Activated CD4-positive, alpha-beta T cell treated with anti-CD3 and anti-CD28 coated beads, Interleukin-2, Interleukin-6, amounts not matched to agents 100 ng/mL and 50 ng/mL, durations not matched to agents 16 hours and 8 hours (primary cell): ENCODE measurements at regions not wholly inside any gene's neighbourhood (a gene's known extent, or its start where the extent isn't known, plus 50 kb on each side); places are given as distances from the start of the nearest gene placed in this dataset.

Source experiments
- DNase-seq: peaks from one replicate; pipeline ENCODE4 v3.0.0-alpha.2; 2020

DNA sequence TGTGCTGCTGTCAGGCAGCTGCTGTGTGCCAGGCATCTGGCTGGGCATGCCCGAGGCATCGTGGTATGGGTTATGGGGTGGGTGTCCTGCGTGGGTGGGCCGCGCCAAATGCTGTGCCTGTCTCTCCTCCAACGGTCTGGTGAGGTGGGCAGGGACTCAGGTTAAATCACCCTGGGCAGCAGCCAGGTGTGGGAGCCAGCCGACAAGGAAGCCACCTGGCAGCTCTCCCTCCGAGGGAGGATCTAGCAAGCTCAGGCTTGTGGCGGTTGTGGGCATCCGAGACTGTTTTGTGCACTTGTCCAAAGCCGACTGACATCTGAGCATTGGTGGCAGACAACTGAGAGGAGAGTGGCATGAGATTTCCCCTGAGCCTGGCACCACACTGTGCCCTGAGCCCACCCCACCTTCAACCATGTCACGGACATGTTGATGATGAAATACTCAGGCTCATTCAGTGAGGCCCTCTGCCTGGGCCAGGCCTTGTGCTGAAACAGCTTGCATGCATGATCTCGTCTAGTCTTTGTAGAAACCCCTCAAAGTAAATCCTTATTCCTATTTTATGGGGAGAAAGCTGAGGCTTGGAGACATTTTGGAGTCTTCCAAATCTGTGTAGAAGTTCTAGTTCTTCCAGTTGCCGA lies 181.8 kb upstream of the MYL2 start:
- DNase-seq = no peak

DNA sequence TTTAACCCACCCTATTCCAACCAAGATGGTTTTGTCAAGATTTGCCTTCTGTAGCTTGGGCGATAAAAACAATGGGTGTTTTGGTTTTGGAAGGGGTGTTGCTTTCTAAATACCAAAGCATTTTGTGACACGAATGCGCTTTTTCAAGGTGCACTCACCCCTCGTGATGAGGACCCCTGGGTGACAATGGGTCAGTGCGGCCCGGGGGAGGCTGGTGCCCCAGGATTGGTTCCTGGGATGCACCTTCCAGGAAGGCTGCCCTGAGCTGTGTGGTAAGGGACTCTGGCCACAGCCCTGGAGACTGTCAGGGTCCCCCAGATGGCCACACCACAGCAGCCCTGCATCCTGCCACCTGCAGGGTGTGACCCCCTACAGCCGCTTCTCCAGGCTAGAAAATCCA lies 180.6 kb upstream of the MYL2 start:
- DNase-seq = no peak

DNA sequence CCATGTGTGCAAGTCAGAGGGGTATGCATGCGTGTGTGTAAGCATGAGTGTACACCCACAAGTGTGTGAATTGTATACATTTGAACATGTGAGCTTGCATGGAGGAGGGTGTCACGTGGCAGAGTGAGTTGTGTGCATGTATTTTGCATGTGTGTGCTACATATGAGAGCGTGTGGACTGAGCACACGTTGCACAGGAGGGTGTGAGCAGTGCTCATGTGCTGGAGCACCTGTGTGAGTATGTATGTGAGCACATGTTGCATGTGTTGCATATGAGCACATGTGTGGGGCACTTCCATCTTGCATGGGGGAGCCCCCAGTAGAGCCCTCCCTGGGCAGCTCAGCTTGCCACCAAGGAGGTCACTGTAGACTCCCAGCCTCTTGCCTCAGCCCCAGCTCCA lies 180.2 kb upstream of the MYL2 start:
- DNase-seq = no peak

DNA sequence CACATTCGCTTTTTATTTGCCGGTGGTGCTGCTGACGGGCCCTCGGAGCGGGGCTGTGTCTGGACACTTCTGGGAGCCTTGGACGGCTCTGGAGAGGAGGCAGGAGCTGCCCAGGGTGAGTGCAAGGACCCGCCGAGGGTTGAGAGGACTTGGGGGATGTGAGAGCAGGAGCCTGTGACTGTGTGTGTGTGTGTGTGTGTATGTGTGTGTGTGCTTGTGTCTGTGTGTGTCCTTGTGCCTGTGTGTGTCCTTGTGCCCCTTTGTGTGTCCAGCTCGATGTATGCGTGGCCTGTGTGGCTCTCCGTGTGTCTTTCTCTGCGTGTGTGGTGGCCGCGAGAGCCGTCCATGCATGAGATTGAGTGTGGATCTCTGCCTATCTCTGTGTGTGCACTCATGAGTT lies 179.6 kb upstream of the MYL2 start:
- DNase-seq = no peak

DNA sequence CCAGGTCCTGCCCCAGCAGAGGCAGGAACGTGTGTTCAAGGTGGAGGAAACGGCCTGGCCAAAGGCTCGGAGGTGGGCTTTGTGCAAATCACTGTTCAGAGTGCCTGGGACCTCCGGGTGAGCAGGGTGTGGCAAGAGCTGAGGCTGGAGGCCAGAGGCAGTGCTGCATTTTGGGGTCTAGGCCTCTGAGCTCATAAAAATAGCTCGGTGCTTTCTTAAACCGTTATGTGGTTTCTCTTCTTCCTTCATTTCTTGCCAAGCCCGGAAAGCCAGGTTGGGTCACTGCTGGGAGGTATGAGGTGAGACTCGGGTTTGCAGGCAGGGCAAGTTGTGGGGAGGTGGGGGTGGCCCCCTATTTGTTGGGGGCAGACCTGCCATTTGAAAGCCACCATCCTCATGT lies 178.8 kb upstream of the MYL2 start:
- no peak for DNase-seq

DNA sequence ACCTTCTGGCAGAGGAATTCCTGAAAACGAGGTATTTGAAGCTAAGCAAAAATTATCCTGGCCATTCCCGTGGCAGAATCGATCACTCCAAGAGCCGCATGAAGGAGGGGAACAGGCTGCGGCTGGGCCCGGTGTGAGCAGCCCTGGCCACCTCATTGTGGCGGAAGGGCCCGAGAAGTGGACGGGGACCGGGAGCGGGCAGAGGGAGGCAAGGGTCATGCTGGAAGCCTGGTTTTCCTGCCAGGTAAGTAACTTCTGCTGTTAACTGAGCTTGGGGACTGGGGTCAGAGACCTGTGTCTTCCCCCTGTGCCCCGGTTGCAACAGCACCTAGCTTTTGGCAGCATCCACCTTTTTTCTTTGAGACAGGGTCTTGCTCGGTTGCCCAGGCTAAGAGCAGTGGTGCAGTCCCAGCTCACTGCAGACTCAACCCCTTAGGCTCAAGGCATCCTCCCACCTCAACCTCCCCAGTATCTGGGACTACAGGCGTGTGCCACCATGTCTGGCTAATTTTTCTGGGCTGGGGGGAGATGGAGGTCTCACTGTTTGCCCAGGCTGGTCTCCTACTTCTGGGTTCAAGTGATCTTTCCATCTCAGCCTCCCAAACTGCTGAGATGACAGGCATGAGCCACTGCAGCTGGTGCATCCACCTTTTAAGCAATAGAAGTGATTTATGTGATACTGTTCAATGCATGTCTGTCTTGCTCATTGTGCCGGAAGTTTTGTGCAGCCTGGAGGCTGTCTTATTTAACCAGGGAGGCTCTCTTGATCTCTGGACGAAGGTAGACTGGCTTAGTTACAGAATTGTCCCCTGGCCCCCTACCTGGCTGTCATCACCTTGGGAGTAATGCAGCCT lies 174.0 kb upstream of the MYL2 start:
- DNase-seq = no peak

DNA sequence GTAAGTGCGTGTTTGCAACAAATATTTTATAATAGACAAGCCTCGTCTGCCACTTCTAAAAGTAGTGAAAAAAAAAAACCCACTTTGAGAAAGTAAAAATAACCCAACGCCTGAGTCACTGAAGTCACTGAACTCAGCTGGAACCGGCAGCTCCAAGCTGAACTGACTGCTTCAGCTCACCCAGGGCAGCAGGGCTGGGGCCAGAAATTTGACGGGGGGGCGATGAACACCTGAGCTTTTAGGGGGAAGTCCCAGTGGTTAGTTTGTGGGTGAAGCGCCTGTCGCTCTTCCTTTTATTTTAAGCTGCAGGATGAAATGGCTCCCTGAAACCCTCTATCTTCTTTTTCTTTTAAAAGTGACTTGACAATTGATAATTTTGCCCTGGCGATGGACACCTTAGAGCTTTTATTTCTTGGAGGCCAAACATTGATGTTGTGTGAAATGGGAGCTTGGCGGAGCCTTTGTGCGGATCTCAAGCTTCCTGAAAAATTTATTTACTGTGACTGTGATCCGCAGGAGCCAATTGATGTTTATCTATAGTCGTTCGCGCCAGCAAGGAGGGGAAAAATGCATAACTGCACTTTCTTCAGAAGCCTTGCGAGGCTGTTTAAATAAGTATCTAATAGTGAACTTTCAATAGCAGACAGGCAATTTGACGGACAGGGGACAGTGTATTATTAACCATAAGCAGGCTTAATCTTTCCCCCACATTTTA lies 173.2 kb upstream of the MYL2 start:
- no peak for DNase-seq

DNA sequence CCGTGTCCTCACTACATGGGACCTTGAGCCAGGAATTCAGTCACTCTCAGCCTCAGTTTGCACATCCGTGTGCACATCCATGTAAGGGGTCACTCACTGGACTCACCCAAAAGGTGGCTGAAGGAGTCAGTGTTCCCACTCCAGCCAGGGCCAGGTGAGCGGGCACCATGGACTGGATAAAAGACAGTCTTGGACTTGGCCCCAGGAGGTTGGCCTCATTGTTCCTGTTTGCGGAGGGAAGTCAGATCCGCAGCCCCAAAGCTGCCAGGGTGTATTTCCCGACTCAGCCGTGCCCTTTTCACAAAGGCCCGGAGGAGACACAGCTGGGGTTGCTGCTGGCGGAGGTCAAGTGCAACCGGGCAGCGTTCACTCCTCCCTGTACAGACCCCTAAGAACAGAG lies 170.7 kb upstream of the MYL2 start:
- no peak for DNase-seq

DNA sequence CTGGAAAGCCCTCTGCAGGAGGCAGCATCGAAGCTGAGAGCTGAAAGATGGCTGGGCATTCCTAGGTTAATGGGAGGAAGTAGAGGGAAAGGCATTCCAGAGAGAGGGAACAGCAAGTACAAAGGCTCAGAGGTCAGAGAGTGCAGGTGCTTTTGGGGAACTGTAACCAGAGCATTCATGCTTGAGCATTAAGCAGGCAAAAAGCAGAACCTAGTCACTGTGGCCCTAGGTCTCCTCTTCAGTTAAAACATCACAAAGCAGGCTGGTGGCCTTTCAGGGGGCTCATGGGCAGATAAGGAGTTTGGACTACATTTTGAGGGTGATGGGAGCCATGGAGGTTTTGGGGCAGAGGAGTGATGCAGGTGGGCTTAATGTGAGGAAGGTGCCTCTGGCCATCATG lies 169.2 kb upstream of the MYL2 start:
- DNase-seq = no peak

DNA sequence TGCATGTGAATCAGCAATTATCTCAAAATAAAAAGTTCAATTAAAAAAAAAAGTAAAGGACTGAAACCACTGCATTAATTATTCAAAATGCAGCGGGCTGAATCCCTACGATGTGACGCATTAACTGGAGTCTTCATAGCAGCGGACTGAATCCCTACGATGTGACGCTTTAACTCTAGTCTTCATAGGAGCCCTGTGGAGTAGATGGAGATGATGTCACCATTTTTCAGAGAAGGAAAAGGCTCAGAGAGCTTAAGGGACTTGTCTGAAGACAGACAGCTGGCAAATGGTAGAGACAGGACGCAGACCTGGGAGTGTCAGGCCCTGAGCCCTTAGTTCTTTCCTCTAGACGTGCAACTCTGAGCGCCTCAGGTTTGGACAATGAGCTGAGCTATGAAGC lies 168.0 kb upstream of the MYL2 start:
- DNase-seq = no peak

DNA sequence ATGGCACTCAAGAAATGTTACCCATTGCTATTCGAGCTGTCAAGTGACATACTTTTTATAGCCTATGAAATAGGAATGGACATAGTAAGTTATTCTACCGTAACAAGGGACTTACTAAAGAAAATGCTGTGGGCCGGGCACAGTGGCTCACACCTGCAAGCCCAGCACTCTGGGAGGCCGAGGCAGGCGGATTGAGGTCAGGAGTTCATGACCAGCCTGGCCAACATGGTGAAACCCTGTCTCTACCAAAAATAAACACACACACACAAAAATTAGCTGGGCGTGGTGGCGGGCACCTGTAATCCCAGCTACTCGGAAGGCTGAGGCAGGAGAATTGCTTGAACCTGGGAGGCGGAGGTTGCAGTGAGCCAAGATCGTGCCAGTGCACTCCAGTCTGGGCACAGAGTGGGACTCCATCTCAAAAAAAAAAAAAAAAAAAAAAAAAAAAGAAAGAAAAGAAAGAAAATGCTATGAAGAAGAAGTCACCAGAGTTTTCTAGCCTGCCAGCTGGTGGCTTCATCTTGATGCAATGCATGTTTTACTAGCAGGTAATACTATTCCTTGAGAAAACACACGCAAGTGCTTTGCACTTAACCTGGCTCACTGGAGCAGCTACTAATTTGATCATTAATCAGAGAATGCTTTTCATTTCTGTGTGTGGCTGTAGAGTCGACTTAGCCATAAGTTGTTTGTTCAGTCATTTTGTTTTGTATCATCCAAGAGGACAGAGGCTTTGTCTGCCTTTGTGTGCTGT lies 166.7 kb upstream of the MYL2 start:
- no peak for DNase-seq

DNA sequence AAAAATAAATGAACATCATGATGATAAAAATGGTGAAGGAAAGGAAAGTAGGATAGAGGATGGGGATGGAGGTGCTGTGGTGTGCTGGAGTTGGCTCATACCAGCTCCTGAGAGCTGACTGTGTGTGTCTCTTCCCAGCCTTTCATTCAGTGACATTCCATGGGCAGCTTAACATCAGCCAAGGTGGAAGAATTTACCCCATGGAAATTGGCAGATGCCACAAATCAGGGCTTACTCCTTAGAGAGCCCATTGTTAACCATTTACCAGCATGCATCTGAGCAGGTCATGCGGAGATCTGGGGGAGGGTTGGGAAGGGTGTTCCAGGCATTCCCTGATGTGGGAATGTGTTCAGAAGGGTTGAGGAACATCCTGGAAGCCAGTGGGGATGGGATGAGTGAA lies 164.7 kb upstream of the MYL2 start:
- no peak for DNase-seq

DNA sequence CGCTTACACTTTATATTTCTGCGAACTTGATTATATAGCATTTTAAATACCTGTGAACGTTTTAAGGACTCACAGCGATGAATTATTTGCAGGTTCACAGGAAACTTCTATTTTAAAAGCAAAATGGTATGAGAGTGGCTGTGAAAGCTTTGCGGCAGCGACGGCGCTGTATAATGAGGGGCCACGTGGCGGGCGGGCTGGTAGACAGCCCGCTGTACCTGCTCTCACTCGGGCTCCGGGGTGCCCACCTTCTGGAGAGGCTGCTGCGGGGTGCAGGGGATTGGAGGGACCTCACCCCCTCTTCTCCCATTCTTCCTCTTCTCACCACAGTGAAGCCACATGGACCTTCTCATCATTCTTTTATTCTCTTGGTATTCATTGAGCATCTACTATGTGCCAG lies 164.2 kb upstream of the MYL2 start:
- no peak for DNase-seq

DNA sequence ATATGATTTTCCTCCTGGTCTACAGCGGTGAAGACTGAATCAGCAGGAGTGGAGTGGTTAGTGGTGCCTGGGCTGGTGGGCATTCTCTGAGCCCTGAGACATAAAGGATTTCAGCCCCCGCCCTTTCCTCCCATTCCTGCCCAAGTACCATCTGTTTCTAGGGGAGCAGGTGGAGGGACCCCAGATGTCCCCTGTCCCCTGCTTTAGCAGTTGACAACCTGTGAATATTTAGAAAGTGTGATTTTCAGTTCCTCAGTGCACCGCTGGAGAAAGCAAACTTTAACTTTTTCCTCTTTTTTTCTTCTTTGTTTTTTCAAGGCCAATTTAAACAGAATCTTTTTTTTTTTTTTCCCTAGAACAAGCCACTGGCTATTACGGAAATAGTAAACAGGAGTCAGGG lies 163.8 kb upstream of the MYL2 start:
- DNase-seq = no peak

DNA sequence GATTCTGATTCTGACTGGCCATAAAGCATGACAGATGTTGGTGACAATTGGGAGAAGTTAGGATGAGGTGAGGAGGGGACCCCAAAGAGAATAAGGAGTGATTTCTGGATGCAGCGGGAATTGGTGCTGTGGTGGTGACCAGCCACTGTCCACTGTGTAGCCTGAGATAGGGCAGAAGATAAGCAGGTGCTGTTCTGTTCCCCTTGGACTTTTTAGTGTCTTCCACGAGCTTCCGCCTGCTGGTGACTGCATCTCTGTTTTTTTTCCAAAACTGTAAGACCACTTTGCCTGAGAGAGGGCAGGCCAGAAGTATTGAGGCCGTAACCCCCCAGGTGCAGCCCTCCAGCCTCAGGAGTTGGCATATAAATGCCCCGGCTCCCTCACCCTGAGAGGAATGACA lies 161.2 kb upstream of the MYL2 start:
- no peak for DNase-seq

DNA sequence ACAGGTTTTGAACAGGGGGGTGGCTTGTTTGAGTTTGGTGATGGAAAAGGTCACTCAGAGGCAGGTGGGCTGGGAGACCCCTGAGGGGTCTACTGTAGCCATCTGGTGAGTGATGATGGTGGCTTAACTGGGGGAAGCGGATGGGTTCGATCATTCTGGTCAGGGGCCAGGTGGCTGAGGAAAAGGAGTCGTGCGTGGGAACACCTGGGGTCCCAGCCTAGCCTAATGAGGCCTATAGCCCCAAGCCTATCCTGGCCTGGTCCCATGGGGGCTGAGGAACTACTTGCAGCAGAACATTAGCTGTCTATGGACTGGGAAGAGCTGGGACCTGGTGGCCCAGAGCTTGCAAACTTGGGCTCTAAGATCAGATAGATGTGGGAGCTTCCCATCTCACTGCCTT lies 158.4 kb upstream of the MYL2 start:
- DNase-seq = no peak

DNA sequence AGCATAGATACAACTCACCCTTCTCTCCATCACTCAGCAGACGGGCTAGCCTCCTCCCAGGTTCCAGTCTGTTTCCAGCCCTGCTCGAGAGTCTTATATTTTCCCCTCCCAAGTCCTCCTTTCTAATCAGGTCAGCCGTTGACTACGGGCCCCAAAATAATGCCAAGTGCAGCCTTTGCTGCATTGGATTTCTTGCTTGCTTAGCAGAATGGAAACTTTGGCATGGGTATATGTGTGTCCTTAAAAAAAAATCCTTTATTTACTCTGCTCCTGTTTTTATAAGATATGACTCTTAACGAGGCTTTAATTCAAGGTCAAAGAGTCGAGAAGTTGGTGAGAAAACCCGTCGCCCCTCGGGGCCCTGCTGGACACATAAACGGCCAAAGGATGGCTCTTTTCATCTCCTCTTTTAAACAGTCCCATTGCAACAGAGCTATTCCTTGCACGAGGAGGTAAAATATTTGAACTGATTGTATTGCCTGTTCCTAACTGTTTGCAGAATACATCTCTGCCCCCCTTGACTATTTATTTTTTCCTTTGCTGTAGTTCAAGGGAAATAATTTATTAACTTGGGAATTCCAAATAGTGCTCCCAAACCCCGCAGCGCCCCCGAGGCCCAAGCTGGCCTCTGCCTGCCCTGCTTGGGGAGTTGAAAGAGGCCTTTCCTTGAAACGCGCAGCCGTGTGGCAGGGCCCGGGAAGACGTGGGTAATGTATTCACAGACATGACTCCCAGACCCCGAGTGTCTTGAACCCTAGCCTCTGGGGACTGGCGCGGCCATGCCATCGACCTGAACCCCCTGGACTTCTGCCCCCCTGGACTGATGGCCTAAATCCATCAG lies 156.5 kb upstream of the MYL2 start:
- no peak for DNase-seq

DNA sequence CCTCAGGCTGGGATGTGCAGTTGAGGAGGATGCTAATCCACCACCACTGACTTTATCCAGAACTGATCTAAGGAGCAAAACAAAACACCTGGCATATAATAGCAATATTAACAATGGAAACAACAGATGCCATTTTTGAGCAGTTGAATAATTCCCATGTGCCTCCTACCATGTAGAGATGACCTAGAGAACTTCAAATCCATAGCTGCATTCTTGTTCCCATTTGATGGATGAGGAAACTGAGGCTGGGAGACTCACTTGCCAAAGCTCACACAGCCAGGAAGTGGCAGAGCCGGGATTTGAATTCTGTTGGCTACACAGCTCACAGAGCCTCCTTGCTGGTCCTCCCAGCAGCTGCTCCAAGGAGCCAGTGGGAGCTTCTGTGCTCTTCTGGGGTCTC lies 155.8 kb upstream of the MYL2 start:
- DNase-seq = no peak

DNA sequence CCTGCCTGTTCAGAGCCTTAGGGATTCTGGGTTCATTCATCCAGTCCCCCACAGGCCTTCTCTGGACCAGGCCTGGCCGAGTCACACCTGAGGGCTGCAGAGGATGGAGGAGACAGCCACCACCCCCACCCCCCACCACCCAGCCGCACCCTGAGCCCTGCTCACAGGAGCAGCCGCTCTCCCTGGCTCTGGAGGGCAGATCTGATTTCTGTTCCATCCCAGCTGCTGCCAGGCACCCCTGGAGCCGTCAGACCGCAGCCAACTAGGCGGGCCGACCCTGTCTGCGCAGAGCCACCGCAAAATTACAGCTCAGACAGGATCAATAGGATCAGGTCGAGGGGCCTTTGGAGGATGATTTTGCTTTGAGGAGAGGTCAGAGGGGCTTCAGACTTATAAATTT lies 154.6 kb upstream of the MYL2 start:
- no peak for DNase-seq

DNA sequence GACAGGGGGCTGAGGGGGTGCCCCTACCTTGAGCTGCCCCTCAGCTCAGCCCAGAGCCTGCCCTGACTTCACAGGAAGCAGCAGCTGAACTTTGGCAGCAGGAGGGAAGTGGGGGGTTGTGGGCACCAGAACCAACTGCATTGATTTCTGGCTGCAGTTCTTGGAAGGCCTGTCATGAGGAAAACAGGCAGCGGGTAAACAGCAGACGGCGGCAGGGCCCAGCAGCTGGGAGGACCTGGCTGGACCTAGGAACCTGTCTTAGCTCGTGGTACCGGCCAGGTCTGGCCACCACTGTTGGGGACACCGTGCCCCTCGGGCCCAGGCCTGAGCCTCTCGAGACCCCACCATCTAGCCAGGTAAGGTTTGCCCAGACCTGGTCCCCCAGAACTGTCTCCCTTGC lies 154.2 kb upstream of the MYL2 start:
- DNase-seq = no peak

DNA sequence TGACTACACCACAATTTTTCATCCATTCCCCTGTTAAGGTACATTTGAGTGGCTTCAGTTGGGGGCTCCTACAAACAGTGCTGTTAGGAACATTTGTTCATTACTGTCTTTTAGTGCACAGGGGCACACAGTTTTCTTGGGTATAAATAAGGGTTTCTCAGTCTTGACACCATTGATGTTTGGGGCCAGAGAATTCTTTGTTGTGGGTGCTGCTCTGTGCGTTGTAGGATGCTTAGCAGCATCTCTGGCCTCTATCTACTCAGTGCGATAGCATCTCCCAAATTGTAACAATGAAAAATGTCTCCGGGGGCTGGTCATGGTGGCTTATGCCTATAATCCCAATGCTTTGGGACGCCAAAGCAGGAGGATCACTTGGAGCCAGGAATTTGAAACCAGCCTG lies 153.0 kb upstream of the MYL2 start:
- no peak for DNase-seq

DNA sequence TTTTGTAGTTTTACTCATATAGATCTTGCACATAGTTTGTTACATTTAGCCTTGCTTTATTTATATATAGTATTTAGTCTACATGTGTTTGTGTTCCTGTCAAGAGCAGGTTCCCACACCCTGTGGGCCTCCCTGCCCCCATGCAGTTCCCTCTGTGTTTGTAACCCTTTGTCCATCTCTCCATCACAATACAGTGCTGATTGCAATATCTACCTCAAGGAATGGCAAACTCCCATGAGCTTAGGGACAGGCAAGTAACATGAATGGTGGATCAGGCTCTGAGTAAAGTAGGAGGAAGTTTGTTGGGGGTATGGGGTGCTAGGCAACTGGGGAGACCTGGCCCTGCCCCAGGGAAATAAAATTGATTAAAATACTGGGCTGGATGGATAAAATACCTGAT lies 151.9 kb upstream of the MYL2 start:
- DNase-seq = no peak

DNA sequence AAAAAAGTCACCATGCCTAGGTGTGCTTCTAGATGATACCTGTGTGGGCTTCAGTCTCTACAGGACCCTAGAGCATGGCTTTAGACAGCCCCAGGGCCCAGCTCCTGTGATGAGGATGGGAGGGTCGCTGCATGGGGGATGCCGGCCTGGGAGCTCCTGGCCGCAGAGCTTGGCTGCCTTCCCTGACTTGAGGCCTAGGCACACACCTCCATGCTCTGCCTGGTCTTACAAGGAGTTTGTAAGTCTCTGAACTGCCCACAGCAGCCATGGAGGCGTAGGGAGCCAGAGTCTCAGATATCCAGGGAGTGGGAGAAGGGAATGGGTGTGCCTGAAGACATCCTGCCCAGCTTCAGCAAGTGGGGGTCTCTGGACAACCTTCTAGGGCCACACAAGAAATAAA lies 149.5 kb upstream of the MYL2 start:
- DNase-seq = no peak
